IMR-90 (cell line): ENCODE measurements at regions not wholly inside any gene's neighbourhood (a gene's known extent, or its start where the extent isn't known, plus 50 kb on each side); places are given as distances from the start of the nearest gene placed in this dataset.

Source experiments
- ATAC-seq: fragments of 200-7000 bp; cut with Tn5 transposase; 2 replicates; pipeline ENCODE4 v1.9.1; 2020; ENCODE audit warnings: low read depth, mild to moderate bottlenecking, moderate library complexity
- BruUV-seq: library from RNA; stranded (reverse); fragments of 400-500 nt; replicated peaks from 2 replicates; lab custom pipeline; 2021; lab: Mats Ljungman, UMichigan
- CTCF ChIA-PET: fragments of 300-600 bp; formaldehyde crosslinking; extraction: SDS; loops from one replicate; lab custom pipeline; 2021; ENCODE audit warnings: antibody characterized with exemption; lab: Yijun Ruan, JAX
- POLR2A ChIA-PET: fragments of 300-600 bp; sonication (Branson Sonifier 250); formaldehyde crosslinking; loops from one replicate; lab custom pipeline; 2022; ENCODE audit warnings: antibody characterized with exemption; ENCODE audit not compliant: unreplicated experiment; lab: Charles Lee
- DNase-seq: peaks from one replicate; pipeline ENCODE4 v3.0.0; 2013
- H2AFZ ChIP-seq: replicated peaks from 2 replicates; pipeline ENCODE3; 2013; ENCODE audit warnings: low read length, mild to moderate bottlenecking; ENCODE audit not compliant: poor library complexity
- H2AK5ac ChIP-seq: 2 replicates; pipeline ENCODE4 v1.6.1; 2013; ENCODE audit warnings: low read depth, low read length, inconsistent platforms
- H2AK9ac ChIP-seq: replicated peaks from 2 replicates; pipeline ENCODE3; 2013; ENCODE audit warnings: mild to moderate bottlenecking, low read depth, low read length, moderate library complexity; ENCODE audit not compliant: poor library complexity
- H2BK120ac ChIP-seq: 2 replicates; pipeline ENCODE4 v1.6.1; 2013; ENCODE audit warnings: low read depth, low read length, inconsistent platforms
- H2BK15ac ChIP-seq: 3 replicates; pipeline ENCODE4 v1.6.1; 2013; ENCODE audit warnings: low read depth, low read length, inconsistent platforms
- H2BK20ac ChIP-seq: 2 replicates; pipeline ENCODE4 v1.6.1; 2013; ENCODE audit warnings: low read depth, mild to moderate bottlenecking, inconsistent platforms, low read length, moderate library complexity
- H2BK5ac ChIP-seq: 2 replicates; pipeline ENCODE4 v1.6.1; 2013; ENCODE audit warnings: mild to moderate bottlenecking, low read depth, low read length, inconsistent platforms; ENCODE audit not compliant: poor library complexity, severe bottlenecking
- H3K14ac ChIP-seq: replicated peaks from 2 replicates; pipeline ENCODE4 v1.6.1; 2013; ENCODE audit warnings: low read depth, low read length, inconsistent platforms
- H3K18ac ChIP-seq: 2 replicates; pipeline ENCODE4 v1.6.1; 2013; ENCODE audit warnings: low read depth, low read length, control low read depth
- H3K23ac ChIP-seq: 2 replicates; pipeline ENCODE4 v1.6.1; 2013; ENCODE audit warnings: low read depth, low read length, inconsistent platforms
- H3K27ac ChIP-seq: 2 replicates; pipeline ENCODE4 v1.5.1; 2013; ENCODE audit warnings: mild to moderate bottlenecking, control low read depth, low read length; ENCODE audit not compliant: insufficient read depth
- H3K27me3 ChIP-seq: 2 replicates; pipeline ENCODE4 v1.6.1; 2013; ENCODE audit warnings: low read length; ENCODE audit not compliant: control insufficient read depth, insufficient read depth
- H3K36me3 ChIP-seq: 2 replicates; pipeline ENCODE4 v1.6.1; 2013; ENCODE audit warnings: low read length, mixed read lengths; ENCODE audit not compliant: control insufficient read depth, insufficient read depth
- H3K4ac ChIP-seq: 2 replicates; pipeline ENCODE4 v1.6.1; 2013; ENCODE audit warnings: low read depth, low read length, inconsistent platforms
- H3K4me1 ChIP-seq: 2 replicates; pipeline ENCODE4 v1.6.1; 2013; ENCODE audit warnings: low read length, mixed read lengths; ENCODE audit not compliant: control insufficient read depth, insufficient read depth
- H3K4me2 ChIP-seq: 2 replicates; pipeline ENCODE4 v1.6.1; 2013; ENCODE audit warnings: low read depth, mild to moderate bottlenecking, control low read depth, low read length, moderate library complexity
- H3K4me3 ChIP-seq: 2 replicates; pipeline ENCODE4 v1.5.1; 2013; ENCODE audit warnings: low read depth, mild to moderate bottlenecking, control low read depth, low read length, moderate library complexity; ENCODE audit not compliant: insufficient read depth
- H3K56ac ChIP-seq: 2 replicates; pipeline ENCODE4 v1.6.1; 2013; ENCODE audit warnings: low read length, inconsistent platforms; ENCODE audit not compliant: insufficient read depth; ENCODE audit errors: extremely low read depth
- H3K79me1 ChIP-seq, 2 experiments: 2 replicates each; pipeline ENCODE4 v1.6.1; 2013; ENCODE audit warnings: low read length in 2 of 2, inconsistent platforms in 1 of 2, low read depth in 1 of 2
- H3K9ac ChIP-seq: 2 replicates; pipeline ENCODE4 v1.6.1; 2013; ENCODE audit warnings: low read depth, low read length, control low read depth
- H3K9me1 ChIP-seq: 2 replicates; pipeline ENCODE4 v1.6.1; 2013; ENCODE audit warnings: low read length, inconsistent platforms; ENCODE audit not compliant: insufficient read depth
- H3K9me3 ChIP-seq: 2 replicates; pipeline ENCODE4 v1.6.1; 2013; ENCODE audit warnings: low read length; ENCODE audit not compliant: control insufficient read depth, insufficient read depth
- H4K20me1 ChIP-seq: 2 replicates; pipeline ENCODE4 v1.6.1; 2013; ENCODE audit warnings: low read length, inconsistent platforms; ENCODE audit not compliant: insufficient read depth
- H4K5ac ChIP-seq: 2 replicates; pipeline ENCODE4 v1.6.1; 2013; ENCODE audit warnings: mild to moderate bottlenecking, low read depth, low read length, control low read depth
- H4K8ac ChIP-seq, 2 experiments: 2 replicates each; pipeline ENCODE4 v1.6.1; 2013; ENCODE audit warnings: low read depth in 2 of 2, low read length in 2 of 2, control low read depth in 1 of 2, inconsistent platforms in 1 of 2
- H4K91ac ChIP-seq: 2 replicates; pipeline ENCODE4 v1.6.1; 2013; ENCODE audit warnings: low read depth, low read length, inconsistent platforms; ENCODE audit not compliant: insufficient read depth
- BHLHE40 ChIP-seq: fragments of 150-350 bp; IDR thresholded peaks from 2 replicates; pipeline ENCODE4 v1.6.1; 2016; ENCODE audit warnings: mild to moderate bottlenecking, low read depth, low read length
- CEBPB ChIP-seq: IDR thresholded peaks from 2 replicates; pipeline ENCODE4 v1.6.1; 2012; ENCODE audit warnings: low read depth, low read length, improper control_type of control experiment
- CHD1 ChIP-seq: IDR thresholded peaks from 2 replicates; pipeline ENCODE4 v1.6.1; 2012; ENCODE audit warnings: low read depth, low read length, improper control_type of control experiment
- CTCF ChIP-seq: conservative IDR thresholded peaks from 2 replicates; pipeline ENCODE4 v1.5.1; 2012; ENCODE audit warnings: mild to moderate bottlenecking, low read depth, low read length, improper control_type of control experiment
- ELK1 ChIP-seq: fragments of 150-350 bp; IDR thresholded peaks from 2 replicates; pipeline ENCODE4 v1.6.1; 2016; ENCODE audit warnings: low read depth, mild to moderate bottlenecking, low read length, moderate library complexity, borderline replicate concordance
- FOS ChIP-seq: fragments of 150-350 bp; IDR thresholded peaks from 2 replicates; pipeline ENCODE4 v1.6.1; 2016; ENCODE audit warnings: low read depth, low read length
- MAFK ChIP-seq: IDR thresholded peaks from 2 replicates; pipeline ENCODE4 v1.6.1; 2012; ENCODE audit warnings: low read depth, low read length, improper control_type of control experiment
- MAZ ChIP-seq: IDR thresholded peaks from 2 replicates; pipeline ENCODE4 v1.6.1; 2012; ENCODE audit warnings: low read depth, mild to moderate bottlenecking, low read length, improper control_type of control experiment, moderate library complexity, borderline replicate concordance
- MXI1 ChIP-seq: IDR thresholded peaks from 2 replicates; pipeline ENCODE4 v1.6.1; 2012; ENCODE audit warnings: low read depth, mild to moderate bottlenecking, low read length, moderate library complexity, borderline replicate concordance
- NFE2L2 ChIP-seq: fragments of 150-350 bp; IDR thresholded peaks from 2 replicates; pipeline ENCODE4 v1.6.1; 2016; ENCODE audit warnings: low read depth, mild to moderate bottlenecking, low read length
- POLR2A ChIP-seq: IDR thresholded peaks from 2 replicates; pipeline ENCODE4 v1.6.1; 2012; ENCODE audit warnings: mild to moderate bottlenecking, low read depth, low read length
- RAD21 ChIP-seq: IDR thresholded peaks from 2 replicates; pipeline ENCODE4 v1.6.1; 2012; ENCODE audit warnings: low read length, improper control_type of control experiment
- RCOR1 ChIP-seq: IDR thresholded peaks from 2 replicates; pipeline ENCODE4 v1.6.1; 2012; ENCODE audit warnings: mild to moderate bottlenecking, low read length, improper control_type of control experiment; ENCODE audit not compliant: insufficient replicate concordance
- RFX5 ChIP-seq: IDR thresholded peaks from 2 replicates; pipeline ENCODE4 v1.8.0; 2012; ENCODE audit warnings: low read depth, mild to moderate bottlenecking, low read length, moderate library complexity
- SMC3 ChIP-seq: fragments of 150-350 bp; IDR thresholded peaks from 2 replicates; pipeline ENCODE4 v1.6.1; 2016; ENCODE audit warnings: low read depth, mild to moderate bottlenecking, antibody characterized with exemption, low read length, moderate library complexity
- USF2 ChIP-seq: fragments of 150-350 bp; IDR thresholded peaks from 2 replicates; pipeline ENCODE4 v1.6.1; 2017; ENCODE audit warnings: mild to moderate bottlenecking, antibody characterized with exemption, low read length, low read depth
- dilution Hi-C: fragments of 300-500 bp; cut with HindIII; formaldehyde crosslinking; loops from one replicate; pipeline ENCODE4 v1.14.3; 2018; ENCODE audit warnings: low sequenced_read_pairs; ENCODE audit not compliant: unreplicated experiment
- in situ Hi-C: fragments of 300-500 bp; cut with MboI; formaldehyde crosslinking; loops from 3 replicates; pipeline ENCODE4 v1.14.3; 2019; ENCODE audit warnings: low sequenced_read_pairs, inconsistent platforms, mixed read lengths
- intact Hi-C: fragments of 100-400 bp; cut with micrococcal nuclease; formaldehyde crosslinking; loops from 2 replicates; pipeline ENCODE4 v1.10.0; 2022

- Histone ChIP-seq H3K27me3 (no peaks in the 10 kb centered on the region; the same call in 1 of the 2 replicates), H3K4me3 (no peak overlapping the region), H3K36me3 (no peaks in the 10 kb centered on the region), H2AK5ac (no peak overlapping the region), H3K14ac (no peak overlapping the region), H3K27ac (no peak overlapping the region), H3K79me1 (no peaks in the 10 kb centered on the region), H2AFZ (no peak overlapping the region), H3K18ac (no peak overlapping the region), H2BK120ac (no peak overlapping the region), H3K9me1 (no peaks in the 10 kb centered on the region), H4K8ac (no peak overlapping the region), H2BK15ac (no peak overlapping the region), H4K20me1 (no peaks in the 10 kb centered on the region), H3K9ac (no peak overlapping the region), H2BK5ac (no peak overlapping the region), H2BK20ac (no peak overlapping the region), H3K4me1 (peaks cover 3% of the 10 kb centered on the region; the same call in 1 of the 2 replicates), H2AK9ac (no peak overlapping the region), H3K23ac (no peak overlapping the region), H4K5ac (no peak overlapping the region), H4K91ac (no peak overlapping the region), H3K4me2 (no peak overlapping the region), H3K9me3 (peaks cover 8% of the 10 kb centered on the region), H3K56ac (no peak overlapping the region), H3K4ac (no peak overlapping the region)
- no TSS peak for BruUV-seq
- in situ Hi-C loops = no loop called here
- CTCF ChIA-PET = no interaction called here
- intact Hi-C loops = no loop called here
- TF ChIP-seq FOS (no peak), POLR2A (no peak), SMC3 (no peak), MAZ (no peak), RFX5 (no peak), NFE2L2 (no peak), RAD21 (no peak), USF2 (no peak), BHLHE40 (no peak), CEBPB (no peak), MXI1 (no peak), CHD1 (no peak), MAFK (no peak), CTCF (no peak), ELK1 (no peak), RCOR1 (no peak)
- POLR2A ChIA-PET = no interaction called here
- ATAC-seq (no peak), DNase-seq (no peak)
- dilution Hi-C loops = no loop called here
Measured at GRCh38 chr7:106348231-106348630, 63.4 kb upstream of the NAMPT start.
